ENCODE measurements at regions not wholly inside any gene's neighbourhood (a gene's known extent, or its start where the extent isn't known, plus 50 kb on each side); places are given as distances from the start of the nearest gene placed in this dataset.
"Not testable (repeated sequence)": the region's sequence is repeated elsewhere in the genome, so short reads cannot be mapped to it uniquely, and the experiment has no call there.

DNA sequence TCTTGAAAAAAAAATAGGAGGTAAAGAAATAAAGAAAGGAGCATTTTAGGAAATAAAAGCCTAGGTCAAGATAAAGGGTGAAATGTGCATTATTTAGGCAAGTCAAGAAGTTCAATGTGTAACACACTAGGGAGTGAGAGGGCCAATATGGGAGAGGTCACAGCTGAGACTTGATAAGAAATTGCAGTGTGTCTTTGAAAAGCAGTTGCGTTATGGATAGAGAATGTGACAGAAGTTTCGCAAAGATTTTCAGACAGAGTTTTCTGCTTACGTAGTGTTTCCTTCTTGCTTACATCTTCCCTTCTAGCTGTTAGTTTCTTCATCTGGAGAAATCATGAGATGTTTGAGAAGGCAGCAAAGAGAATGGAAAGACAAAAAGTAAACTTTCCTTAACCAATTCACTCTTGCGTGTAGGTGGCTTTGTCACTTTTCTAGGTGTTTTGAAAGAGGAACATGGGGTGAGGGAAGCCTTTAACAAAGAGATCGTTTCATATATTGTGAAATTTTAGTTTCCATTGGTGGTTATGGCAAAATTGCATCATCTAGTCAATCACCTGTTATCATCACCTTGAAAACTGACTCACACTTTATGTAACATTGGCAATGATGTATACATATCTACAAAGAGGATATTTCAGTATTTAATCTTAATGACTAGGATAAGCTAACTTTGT is 975.5 kb downstream of the OLFM4 start:
- no peak for DNase-seq (ENCODE audit: low spot score)

DNA sequence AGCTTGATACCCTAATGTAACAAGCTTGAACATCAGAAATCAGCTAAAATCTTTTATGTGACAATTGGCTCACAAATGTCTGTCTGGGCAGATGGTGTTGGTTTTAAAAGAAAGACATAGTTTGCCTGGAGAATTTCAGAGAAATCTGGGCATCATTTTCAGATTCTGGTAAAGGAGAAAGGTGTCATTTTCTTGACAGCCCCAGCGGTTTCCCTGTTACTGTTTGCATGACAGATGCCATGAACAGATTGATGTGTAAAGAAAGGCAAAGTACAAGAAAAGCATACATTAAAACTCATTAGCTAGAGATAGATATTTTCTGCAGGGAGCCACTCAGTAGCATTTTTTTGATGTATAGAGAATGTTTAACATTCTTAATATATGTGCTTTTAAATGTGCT is 987.9 kb downstream of the OLFM4 start:
- no peak for DNase-seq (ENCODE audit: low spot score)

DNA sequence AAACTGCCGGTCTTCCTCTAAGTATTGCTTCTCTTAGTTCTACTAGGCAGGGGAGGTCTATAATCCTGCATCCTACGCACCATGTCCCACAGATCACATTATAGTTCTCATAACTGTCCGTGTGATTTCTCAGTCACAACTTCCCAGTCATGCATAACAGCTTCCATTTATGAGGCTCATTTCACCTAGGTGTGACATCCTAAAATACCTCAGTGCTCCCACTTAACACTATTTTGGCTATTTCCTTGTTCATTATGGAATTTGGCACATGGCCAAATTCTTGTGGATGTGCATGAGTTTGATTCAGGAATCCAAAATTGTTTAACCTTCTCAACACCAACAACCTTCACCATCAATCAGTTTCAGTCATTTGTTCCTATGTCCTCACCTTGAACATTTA is 989.9 kb downstream of the OLFM4 start:
- no peak for DNase-seq (ENCODE audit: low spot score)

DNA sequence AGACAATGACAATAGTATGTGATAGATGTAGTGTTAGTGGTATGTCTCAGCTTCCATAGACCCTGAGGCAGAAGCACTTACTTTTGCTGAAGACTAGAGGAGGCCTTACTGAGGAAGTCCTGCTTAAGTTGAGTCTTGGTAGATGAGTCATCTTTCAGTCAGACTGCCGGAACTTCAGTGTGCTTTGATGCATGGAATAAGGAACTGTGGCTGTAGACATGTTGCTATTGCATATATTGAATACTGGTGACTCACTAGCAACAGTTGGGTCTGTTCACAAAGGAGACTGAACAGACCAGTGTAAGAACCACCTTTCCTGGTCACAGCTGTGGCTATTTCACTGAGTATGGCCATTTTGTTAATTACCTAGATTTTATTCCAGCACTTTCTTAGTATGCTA is 1000.6 kb downstream of the OLFM4 start:
- no peak for DNase-seq (ENCODE audit: low spot score)

DNA sequence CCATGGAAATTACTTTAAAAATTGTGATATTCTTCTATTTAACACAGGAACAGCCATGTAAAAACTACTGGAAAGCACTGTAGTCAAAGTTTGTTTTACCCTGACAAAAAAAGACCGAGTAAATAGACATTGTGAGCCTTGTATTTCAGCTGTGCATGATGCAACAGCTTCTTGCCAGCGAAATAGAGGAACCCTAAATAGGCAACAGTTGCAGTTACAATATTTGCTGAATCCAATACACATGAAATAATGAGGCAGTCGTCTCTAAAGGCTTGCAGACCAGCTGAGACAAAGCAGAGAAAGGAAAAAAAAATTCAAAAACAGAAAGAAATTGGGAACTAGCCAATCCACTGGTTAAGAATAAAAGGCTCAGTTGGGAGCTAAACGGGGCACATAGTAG is 1001.1 kb downstream of the OLFM4 start:
- no peak for DNase-seq (ENCODE audit: low spot score)

DNA sequence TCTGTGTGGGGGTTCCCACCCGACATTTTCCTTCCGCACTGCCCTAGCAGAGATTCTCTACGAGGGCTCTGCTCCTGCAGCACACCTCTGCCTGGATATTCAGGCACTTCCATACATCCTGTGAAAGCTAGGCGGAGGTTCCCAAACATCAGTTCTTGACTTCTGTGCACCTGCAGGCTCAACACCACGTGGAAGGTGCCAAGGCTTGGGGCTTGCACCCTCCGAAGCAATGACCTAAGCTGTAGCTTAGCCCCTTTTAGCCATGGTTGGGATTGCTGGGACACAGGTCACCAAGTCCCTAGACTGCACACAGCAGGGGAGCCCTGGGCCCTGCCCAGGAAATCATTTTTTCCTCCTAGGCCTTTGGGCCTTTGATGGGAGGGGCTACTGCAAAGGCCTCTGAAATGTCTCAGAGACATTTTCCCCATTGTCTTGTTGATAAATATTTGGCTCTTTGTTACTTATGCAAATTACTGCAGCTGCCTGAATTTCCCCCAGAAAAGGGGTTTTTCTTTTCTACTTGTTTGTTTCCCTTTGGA is 1004.8 kb downstream of the OLFM4 start:
- DNase-seq (ENCODE audit: low spot score) = no peak

DNA sequence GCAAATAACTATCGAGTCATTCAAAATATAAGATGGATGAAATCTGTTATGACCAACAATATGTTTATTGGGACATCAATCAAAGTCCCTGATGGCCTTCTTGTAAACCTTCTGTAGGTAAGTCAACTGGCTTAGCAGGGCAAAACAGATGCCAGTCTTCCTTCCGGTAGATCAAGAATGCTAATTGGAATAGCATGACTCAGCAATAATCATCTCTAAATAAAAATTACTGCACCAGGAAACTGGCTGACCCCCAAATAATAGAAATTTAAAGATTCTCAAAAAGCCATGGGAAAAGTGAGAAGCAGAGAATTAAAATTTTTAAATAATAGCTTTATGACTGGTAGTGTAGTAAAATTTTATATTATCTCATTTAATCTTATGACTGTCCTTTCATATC is 1005.4 kb downstream of the OLFM4 start:
- DNase-seq (ENCODE audit: low spot score) = no peak

DNA sequence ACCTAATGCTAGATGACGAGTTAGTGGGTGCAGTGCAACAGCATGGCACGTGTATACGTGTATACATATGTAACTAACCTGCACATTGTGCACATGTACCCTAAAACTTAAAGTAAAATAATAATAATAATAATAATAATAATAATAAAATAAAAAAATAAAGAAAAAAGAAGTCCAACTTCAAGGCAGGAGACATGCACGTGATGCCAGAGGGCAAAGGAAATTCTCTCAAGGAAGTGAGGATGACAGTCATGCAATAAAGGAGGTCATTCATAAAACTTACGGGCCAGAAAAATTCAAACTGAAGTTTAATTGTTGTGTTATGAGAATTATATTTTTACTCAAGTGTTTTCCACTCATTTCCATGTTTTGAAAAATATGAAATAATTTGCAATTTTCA is 1028.8 kb downstream of the OLFM4 start:
- DNase-seq (ENCODE audit: low spot score) = not testable (repeated sequence)

DNA sequence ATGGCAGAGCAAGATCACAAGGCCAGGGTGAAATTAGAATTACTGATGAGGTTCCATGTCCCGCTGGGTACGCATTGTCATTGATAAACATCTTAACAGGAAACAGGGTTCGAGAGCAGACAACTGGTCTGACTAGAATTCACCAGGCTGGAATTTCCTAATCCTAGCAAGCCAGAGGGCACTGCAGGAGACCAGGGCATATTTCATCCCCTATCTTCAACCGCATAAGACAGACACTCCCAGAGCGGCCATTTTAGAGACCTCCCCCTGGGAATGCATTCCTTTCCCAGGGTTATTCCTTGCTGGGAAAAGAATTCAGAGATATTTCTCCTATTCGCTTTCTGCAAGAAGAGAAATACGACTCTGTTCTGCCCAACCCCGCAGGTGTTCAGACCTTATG is 1041.3 kb downstream of the OLFM4 start:
- DNase-seq (ENCODE audit: low spot score) = not testable (repeated sequence)

DNA sequence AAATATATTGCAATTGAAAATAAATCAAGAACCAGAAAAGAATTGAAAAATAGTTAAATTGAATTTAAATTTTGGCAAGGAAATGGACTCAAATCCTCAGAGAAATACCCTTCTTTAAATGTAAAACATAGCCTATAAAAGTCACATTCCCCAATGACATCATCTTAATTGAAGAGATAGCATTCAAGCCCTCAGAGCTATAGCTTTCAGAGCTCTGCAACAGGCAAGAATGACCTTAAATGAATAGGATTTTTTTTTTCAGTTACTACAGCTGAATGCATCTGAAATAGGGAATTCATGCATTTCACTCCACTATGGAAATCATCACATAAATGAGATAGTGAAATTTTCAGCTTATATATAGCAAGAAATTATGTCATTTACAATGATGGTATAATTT is 1049.0 kb downstream of the OLFM4 start:
- no peak for DNase-seq (ENCODE audit: low spot score)

DNA sequence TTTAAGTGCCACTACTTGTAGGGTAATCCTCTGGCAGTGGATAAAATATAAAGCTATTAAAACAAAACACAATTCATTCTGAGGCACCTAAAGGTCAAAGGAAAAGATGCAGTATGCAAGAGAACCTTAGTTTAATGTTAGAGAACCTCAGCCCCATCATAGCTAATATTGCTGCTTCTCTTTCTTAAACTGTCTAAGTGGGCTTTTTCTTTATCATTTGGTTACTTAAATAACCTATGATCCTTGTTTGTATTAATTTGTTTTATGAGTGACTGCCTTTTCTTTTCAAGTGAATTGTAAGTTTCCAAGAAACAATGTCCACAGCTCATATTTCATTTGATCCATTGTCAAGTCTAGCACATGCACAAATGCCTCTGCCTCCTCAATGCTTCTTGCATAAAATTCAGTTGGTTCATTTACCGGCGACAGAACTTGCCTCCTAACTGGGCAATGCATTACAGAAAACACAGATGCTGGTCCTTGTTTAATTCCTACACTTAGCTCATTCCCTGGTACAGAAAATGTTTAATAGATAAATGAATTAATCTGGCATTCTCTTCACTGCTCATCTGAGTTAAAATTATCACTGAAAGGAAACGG is 1049.8 kb downstream of the OLFM4 start:
- DNase-seq (ENCODE audit: low spot score) = no peak

DNA sequence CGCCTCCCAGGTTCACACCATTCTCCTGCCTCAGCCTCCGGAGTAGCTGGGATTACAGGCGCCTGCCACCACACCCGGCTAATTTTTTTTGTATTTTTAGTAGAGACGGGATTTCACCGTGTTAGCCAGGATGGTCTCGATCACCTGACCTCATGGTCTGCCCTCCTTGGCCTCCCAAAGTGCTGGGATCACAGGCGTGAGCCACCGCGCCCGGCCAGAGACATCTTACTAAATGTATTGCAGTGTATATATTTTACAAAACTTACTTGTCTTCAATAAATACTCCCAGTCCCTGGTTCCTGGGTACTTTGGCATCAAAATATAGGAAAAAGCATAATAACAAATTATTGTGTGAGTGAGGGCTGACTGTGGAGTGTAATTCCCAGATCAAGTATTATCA is 1053.7 kb downstream of the OLFM4 start:
- DNase-seq (ENCODE audit: low spot score) = not testable (repeated sequence)

DNA sequence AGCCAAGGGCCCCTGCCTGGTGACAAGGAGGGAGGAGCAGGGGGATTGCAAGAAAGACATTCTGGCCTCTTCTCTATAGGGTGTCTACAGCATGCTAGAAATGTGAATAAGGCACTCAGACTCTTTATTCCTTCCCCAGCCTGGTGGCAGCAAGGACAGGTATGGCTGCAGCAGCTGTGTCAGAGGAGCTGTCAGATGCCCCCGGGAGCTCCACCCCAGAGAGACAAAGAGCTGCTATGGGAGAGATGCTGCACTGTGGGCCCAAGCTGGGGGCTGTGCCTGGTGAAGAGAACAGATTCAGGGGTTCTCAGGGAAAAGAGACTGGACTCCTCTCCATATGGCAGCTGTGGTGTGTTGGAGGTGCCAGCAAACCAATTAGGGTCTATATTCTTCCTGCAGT is 1063.3 kb downstream of the OLFM4 start:
- no peak for DNase-seq (ENCODE audit: low spot score)

DNA sequence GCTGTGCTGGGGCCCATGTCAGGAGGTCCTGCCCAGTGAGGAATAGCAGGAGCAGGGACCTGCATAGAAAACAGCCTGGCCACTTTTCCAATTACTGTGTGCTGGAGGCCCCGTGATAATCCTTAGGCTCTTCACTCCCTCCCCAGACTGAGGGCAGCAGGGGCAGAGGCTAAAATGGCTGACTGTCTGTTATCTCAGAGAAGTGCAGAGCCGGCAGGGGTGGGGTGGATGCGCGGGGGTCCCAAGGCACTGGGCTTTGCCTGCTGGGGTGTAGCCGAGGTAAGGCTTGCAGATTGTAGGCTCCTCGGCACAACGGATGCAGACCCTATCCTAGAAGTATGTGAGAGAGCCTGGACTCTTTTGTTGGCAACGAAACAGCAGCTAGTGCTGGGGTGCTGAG is 1064.1 kb downstream of the OLFM4 start:
- no peak for DNase-seq (ENCODE audit: low spot score)

DNA sequence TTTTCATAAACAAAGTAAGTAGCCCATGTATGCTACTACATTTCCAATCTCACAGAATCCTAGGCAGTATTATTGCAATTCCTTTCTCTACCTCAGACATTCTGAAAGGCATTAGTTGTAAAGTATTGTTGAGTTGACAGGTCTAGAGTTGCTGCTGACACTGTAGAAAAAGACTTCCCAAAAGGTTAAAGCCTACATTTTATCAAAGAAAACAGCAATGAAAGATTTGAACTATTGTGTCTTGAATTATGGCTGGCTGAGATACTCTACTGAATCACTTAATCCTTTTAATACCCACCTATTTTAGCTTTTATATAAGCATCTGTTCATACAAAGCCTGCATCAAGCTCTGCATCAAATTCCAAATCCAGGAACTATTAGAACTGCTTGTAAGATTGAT is 1082.0 kb downstream of the OLFM4 start:
- no peak for DNase-seq (ENCODE audit: low spot score)

DNA sequence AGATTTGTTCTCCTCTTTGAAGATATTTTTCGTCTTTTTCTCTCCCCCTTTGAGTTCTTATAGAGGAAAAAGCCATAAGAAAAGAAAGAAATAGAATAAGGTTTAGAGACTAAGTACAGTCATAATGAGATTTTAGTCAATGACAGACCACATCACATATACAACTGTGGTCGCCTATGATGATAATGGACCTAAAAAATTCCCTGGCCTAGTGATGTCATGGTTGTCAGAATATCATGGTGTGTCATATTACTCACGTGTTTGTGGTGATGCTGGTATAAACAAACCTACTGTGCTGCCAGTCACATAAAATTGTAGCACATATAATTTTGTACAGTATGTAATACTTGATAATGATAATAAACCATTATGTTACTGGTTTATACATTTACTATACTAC is 1096.1 kb downstream of the OLFM4 start:
- no peak for DNase-seq (ENCODE audit: low spot score)

DNA sequence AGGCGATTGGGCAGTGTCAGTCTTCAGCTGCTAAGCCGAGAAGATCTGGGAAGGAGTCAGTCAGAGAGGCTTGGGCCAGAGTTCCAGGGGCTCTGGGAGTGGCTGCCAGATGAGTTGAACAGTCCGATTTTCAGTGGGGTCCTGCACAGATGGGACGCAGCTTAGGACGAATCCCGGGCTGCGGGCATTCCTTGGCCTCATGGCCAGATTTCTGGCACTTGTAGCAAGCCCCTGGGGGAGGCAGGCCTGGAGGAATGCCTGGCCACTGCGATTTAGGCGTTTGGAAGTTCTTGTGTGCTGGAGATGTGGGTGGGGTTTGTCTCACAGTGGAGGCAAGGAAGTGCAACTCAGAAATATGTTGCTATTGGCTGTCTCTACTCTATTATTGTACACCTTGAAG is 1102.3 kb downstream of the OLFM4 start:
- not testable (repeated sequence) for DNase-seq (ENCODE audit: low spot score)

DNA sequence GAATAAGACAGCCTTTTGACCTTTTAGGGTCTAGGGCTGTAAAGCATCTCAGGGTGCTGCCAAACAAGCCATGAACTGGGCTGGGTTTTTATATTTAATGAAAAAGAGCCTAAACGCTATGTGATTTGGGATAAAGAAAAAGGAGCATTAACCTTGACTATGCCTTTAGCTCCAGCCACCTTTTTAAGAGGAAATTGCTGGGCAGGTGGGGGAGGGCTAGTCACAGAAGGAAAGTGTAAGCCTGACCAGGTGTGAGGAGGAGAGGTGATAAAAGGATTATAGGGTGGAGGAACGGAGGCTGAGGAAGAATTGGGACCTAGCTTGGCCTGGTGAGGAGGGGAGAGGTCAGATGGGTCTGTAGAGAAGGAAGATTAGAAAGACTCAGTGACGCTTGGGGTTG is 1102.8 kb downstream of the OLFM4 start:
- not testable (repeated sequence) for DNase-seq (ENCODE audit: low spot score)

DNA sequence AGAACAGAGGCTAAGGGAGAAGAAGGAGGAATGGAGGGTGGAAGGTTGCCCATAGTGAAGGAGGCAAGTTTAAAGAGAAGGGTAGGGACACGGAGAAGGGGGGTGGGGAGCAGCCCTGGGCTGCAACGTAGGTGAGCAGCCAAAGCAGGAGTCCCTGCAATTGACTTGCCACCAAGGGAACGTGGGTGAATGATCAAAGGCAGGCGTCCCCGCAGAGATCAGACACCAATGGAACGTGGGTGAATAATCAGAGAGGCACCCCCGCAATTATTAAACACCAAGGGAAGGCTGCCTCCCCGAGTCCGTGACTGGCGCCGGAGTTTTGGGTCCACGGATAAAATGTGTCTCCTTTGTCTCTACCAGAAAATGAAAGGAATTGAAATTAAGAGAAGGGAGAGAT is 1103.5 kb downstream of the OLFM4 start:
- not testable (repeated sequence) for DNase-seq (ENCODE audit: low spot score)

DNA sequence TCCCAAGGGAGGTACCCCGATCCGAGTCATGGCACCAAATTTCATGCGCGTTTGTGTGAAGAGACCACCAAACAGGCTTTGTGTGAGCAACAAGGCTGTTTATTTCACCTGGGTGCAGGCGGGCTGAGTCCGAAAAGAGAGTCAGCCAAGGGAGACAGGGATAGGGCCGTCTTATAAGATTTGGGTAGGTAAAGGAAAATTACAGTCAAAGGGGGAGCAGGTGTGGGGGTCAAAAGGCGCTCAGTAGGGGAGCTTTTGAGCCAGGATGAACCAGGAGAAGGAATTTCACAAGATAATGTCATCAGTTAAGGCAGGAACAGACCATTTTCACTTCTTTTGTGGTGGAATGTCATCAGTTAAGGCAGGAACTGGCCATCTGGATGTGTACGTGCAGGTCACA is 1104.1 kb downstream of the OLFM4 start:
- not testable (repeated sequence) for DNase-seq (ENCODE audit: low spot score)

DNA sequence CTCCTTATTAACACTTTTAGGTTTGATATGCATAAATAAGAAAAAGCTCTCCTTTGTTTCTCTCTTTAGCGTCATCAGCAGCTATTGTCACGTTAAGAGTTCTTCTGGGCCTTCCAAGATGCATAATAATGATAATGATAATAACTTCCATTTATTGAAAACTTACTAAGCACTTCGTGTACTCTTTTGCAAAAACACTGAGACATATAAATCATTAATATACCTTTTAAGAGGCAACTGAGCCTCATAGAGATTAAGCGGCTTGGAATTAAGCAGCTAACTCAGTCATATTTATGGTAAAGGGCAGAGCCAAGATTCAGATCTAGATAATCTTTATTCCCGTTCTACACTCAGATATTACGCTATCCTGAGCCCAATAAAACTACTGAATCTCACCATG is 1105.1 kb downstream of the OLFM4 start:
- DNase-seq (ENCODE audit: low spot score) = no peak

DNA sequence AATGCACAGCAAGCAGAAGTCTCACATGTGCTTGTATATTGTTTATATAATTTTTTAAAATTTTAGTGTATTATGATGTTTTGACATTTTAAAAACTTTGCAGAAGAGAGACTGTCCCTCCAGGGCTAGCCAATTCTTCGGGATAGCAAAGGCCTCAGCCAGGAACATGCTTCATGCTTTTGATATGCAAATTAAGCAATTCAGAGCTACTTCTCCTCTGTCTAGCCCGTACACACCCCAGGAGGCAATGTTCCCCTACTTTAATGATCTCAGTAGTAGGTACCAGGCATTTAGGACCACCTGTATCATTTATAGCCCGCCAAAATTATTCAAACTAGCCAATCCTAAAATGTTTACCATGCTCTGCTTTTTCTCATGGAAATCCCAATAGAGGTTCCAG is 1116.2 kb downstream of the OLFM4 start:
- DNase-seq (ENCODE audit: low spot score) = no peak

DNA sequence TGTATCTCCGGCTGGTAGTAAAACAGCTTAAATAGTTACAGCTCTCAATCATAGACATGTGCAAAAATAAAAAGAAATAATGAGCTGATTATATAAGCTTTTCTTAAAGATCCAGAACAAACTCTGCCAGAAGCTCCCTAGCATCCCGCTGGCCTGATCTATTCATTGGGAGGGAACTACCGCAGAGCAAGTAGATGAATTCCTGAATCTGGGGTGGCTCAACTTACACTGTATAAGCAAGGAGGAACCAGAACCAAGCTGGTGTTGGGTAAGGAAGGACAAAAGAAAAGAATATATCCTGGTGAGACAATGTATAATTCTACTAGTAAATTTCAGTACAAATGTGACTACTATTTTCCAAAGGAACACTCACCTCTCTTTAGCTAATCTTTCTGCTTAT is 1122.2 kb downstream of the OLFM4 start:
- DNase-seq (ENCODE audit: low spot score) = no peak

DNA sequence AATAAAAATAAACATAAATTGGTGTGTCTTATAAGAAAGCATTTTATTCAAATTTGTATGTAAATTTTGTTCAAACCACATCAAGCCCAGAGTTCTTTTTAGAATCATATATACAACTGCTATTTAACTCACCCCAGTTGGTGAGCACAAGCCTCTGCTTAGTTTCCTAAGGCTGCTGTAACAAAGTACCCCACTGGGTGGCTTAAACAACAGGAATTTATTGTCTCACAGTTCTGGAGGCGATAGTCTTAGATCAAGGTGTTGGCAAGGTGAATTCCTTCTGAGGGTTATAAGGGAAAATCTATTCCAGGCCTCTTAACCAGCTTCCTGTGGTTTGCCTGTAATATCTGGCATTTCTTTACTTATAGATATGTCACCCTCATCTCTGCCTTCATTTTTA is 1133.5 kb downstream of the OLFM4 start:
- no peak for DNase-seq (ENCODE audit: low spot score)

All from globus pallidus (tissue), 1 donor.